NB4 (cell line): ENCODE measurements at regions not wholly inside any gene's neighbourhood (a gene's known extent, or its start where the extent isn't known, plus 50 kb on each side); places are given as distances from the start of the nearest gene placed in this dataset.

ENCODE experiments used
- CTCF ChIP-seq: IDR thresholded peaks from one replicate; pipeline ENCODE4 v1.5.1; 2012; ENCODE audit warnings: low read depth, low read length
- MYC ChIP-seq: IDR thresholded peaks from 2 replicates; pipeline ENCODE4 v1.6.1; 2011; ENCODE audit warnings: low read depth, low read length
- POLR2A ChIP-seq: IDR thresholded peaks from 2 replicates; pipeline ENCODE4 v1.6.1; 2011; ENCODE audit warnings: mild to moderate bottlenecking; ENCODE audit not compliant: insufficient read length; ENCODE audit errors: extremely low read depth
- TF ChIP-seq, protein P1 (sequence below): IDR thresholded peaks from 2 replicates; pipeline ENCODE4 v1.6.1; 2011; ENCODE audit warnings: low read depth, low read length

DNA sequence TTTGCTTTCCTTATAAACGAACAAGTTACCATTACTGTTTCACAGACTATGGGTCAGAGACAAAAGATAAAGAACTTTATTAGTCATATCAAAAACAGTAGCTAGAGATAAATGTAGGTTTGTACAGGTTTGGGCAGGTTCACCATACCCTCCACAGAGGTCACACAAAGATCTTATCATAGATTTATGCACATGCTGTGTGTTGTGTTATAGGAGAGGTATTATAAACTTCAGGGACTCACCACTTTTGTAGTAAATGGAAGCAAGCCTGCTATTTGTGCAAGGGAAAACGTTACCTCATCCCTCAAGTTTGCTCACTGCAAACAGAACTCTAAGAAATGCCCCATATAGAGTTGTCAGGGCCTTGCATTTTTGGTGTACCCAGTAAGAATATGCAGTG lies 584.5 kb upstream of the LRRTM1 start:
- TF ChIP-seq, protein P1, sequence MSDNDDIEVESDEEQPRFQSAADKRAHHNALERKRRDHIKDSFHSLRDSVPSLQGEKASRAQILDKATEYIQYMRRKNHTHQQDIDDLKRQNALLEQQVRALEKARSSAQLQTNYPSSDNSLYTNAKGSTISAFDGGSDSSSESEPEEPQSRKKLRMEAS = no peak
- no peak for TF ChIP-seq CTCF
- TF ChIP-seq MYC = no peak
- TF ChIP-seq POLR2A = no peak
